HG03175 (cell line): ENCODE measurements at regions not wholly inside any gene's neighbourhood (a gene's known extent, or its start where the extent isn't known, plus 50 kb on each side); places are given as distances from the start of the nearest gene placed in this dataset.
A peak's percentile ranks its signal among the peaks of the same experiment; 100 is the strongest.
"Not testable (repeated sequence)": the region's sequence is repeated elsewhere in the genome, so short reads cannot be mapped to it uniquely, and the experiment has no call there.

ENCODE experiments used
- ATAC-seq: cut with Tn5 transposase; IDR thresholded peaks from one replicate; pipeline ENCODE4 v1.9.1; 2021; ENCODE audit warnings: mild to moderate bottlenecking, moderate library complexity; ENCODE audit not compliant: unreplicated experiment

DNA sequence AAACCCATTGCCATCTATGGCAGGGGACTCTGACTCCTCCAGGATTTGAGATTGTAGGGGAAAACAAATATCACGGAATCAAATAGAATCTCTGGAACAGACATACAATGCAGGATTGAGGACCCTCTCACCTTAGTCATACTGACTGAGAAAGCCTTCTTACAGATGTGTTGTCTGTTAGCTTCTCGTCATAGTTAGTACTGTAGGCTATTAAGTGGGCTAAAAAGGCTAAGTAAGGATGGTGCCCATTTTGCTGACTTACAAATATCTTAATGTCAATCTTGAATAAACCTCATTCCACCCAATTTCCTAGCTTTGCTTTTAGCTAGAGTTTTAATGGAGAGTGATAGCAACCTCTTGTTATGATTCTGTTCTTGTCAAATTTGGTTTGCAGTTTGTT lies 352.4 kb downstream of the QKI start:
- ATAC-seq = no peak

DNA sequence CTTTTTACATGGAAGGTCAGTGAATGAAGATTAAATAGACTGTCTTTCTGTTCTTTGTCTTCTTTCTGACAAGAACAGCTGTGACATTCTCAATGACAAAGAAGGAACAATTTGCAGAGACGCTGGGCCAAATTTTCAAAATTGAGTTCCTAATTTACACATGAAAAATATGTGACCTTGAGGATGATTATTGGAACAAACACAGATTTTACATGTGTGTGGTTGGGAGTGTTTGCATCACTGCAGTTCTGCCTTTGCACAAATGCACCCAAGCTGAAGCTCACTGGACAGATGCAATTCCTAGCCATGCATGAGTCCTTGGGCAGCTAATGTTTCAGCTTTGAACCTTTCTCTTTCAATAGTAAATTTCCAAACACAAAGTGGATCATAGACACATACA lies 350.8 kb downstream of the QKI start:
- ATAC-seq = no peak

DNA sequence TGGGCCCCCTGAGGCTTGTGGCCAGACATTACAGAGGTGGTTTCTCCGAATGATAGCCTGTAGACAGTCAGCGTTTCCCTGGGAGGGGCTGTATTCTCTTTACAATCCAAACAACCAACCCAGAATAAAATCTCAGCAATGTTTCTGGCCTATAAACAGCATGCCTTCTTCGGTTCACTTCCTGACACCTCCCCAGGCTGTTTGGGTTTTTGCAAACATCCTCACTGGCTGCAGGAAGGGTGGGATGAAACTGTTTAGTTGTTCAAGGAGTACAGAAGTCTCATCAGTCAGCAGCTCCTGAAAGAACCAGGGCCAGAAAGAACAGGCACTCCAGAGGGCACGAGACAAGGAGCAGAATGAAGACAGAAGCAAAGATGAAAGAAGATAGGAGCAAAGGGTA lies 350.0 kb downstream of the QKI start:
- ATAC-seq = no peak

GRCh38 chr6:163761481-163761880 lies 347.0 kb downstream of the QKI start:
- no peak for ATAC-seq

- ATAC-seq = no peak
Measured at GRCh38 chr6:163760860-163761259, 346.3 kb downstream of the QKI start.

DNA sequence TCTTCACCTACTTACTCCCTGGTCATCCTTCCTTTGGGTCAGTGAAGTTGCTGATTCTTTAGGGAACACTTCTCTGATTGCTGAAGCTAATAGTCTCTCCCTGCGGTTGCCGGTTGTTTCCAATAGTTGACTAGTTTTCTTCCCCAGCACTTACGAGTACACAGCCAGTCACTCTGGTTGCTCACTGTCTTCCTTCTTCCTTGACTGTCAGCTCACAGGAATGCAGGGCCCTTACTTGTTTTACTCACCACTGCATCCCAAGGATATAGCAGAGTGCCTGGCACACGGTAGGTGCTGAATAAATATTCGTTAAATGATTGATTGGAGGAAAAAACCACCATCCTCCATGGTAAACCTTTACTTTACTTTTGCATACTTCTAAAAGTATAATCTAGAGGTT lies 345.0 kb downstream of the QKI start:
- no peak for ATAC-seq

DNA sequence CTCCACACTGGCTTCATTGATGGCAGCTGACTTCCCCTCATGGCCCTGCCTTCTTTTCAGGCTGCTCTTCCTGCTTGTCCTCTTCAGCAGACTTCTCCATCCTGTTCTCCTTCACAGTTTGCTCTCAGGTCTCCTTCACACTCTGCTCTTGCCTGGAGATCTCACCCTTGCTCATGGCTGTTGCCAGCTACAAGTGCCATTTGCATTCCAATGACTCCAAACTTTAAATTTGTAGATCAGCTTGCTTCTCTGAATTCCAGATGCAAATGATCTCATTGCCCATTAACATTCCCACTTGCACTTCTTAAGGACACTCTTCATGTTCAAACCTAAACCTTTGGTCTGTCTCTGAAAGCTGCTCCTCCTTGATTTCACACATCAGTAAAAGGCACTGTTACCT lies 343.0 kb downstream of the QKI start:
- ATAC-seq = no peak

DNA sequence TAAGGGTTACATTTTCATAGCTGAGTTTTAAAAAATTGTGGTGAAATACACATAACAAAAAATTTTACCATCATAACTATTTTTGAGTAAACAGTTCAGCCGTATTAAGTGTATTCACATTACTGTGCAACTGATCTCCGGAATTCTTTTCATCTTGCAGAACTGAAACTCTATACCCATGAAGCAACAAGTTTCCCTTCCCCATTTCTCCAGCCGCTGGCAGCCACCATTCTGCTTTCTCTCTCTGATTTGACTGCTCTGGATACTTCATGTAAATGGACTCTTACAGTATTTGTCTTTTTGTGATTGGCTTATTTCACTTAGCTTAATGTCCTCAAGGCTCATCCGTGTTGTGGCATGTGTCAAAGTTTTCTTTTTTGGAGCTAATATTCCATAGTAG lies 341.6 kb downstream of the QKI start:
- ATAC-seq = peak; percentile 100

GRCh38 chr6:163754866-163755265 lies 340.3 kb downstream of the QKI start:
- ATAC-seq = no peak

DNA sequence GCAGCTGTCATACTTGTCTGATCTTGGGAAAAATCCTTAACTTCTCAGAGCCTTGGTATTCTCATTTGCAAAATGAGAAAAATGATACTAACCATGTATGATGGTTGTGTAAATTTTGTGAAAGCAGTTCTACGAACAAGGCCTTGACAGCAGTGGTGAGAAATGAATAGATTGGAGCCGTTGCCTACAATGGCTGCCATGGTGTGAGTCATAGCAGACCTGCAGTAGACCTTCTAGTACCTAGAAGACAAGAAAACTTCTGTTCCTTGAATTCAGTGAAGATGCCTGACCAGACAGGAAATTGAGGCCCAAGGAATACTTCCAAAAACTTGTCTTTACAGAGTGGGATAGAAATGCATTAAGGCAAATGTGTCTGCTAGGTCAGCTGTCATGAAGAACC lies 338.9 kb downstream of the QKI start:
- ATAC-seq = no peak

GRCh38 chr6:163752446-163752845 lies 337.9 kb downstream of the QKI start:
- ATAC-seq = no peak

DNA sequence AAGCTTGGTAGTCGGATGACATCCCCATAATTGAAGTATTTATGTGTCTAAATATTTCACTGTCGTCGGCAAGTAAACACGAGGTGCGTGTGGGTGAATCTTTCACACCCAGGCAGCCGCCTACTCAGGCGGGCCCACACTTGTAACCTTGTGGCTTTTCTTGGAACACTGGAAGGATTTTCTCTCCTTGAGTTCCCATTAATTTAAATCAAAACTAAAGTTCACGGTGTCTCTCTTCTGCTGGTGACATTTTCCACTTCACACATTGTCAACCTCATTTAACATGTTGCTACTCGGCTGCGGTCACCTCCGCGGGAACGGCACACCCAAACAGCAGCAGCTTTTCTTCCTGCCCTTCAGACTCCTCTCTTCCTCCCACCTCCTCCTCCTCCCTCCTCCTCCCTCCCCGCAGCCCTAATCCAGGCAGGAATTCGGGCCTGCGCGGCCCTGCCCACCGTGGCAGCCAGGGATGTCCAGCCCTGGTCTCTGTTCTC lies 336.6 kb downstream of the QKI start:
- no peak for ATAC-seq

DNA sequence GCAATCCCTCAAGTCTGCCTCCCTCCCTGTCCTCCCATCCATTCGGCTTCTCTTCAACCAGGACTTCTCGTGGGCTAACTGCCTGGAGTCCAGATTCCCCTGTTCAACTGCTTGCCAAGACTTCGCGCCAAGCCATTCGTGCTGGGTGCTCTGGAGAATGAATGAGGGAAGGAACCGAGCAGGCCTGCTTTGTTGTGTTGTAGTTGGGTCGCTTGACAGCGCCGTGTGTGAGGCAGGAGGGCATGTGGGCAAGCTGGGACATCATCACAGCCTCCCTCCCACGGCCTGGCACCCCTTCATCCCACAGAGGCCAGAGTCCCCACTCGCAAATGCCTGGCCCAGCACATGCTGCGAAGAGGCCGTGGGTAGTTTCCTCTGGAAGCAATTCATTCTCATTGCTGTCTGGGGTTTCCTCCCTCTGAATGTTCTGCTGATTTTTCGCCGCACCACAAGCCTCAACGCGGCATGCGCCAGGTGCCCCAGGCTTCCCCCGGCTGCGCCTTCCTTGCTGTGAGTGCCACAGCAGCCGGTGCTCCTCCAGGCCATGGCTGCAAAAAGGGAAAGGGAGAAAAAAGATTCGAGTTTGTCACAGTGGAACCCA lies 336.0 kb downstream of the QKI start:
- ATAC-seq = no peak

DNA sequence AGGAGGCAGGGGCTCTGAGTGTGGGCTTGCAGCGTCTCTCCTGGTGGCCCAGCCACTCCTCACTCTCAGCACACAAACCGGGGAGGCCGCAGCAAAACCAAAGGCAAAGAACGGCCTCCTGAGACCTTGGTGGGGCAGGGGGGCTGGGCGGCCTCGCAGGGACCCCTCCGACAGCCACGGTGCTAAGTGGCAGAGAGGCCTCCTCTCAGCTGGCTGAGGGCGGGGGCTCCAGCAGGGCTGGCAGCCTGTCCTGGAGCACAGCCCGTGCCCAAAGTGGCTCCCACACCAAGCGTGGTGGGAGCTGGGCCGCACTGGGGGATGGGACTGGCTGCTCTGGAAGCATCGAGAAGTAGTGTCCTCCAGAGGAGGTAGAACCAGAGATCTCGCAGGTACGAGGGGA lies 334.4 kb downstream of the QKI start:
- ATAC-seq = no peak

DNA sequence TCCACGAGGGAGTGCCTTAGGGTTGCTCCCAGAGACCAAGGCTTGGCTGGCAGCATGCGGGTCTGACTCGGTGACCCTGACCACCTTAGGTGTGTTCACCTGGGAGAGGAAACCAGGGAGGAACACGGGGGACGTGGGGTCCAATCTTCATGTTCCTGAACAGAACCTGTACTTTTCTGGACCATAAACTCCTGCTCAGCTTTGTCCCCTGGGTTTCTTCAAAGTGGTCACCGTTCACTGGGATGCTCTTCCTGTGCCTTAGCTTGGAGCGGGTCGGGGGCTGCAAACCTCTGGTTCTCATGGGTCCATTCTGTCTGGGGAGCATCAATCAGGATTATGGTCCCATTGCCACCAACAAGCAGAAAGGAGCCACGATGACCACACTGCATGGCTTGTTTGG lies 333.5 kb downstream of the QKI start:
- no peak for ATAC-seq

DNA sequence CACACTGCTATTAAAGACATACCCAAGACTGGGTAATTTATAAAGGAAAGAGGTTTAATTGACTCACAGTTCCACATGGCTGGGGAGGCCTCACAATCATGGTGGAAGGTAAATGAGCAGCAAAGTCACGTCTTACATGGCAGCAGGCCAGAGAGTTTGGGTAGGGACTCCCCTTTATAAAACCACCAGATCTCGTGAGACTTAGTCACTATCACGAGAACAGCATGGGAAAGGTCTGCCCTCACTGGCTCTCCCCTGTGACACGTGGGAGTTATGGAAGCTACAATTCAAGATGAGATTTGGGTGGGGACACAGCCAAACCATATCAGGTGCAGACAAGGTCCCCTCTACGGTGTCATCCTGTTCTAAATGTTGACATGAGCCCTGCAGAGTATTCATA lies 332.5 kb downstream of the QKI start:
- not testable (repeated sequence) for ATAC-seq

- no peak for ATAC-seq
Measured at GRCh38 chr6:163745536-163746400, 331.2 kb downstream of the QKI start.

GRCh38 chr6:163744256-163744925 lies 329.9 kb downstream of the QKI start:
- ATAC-seq = no peak

- ATAC-seq = no peak
Measured at GRCh38 chr6:163743796-163744195, 329.3 kb downstream of the QKI start.

DNA sequence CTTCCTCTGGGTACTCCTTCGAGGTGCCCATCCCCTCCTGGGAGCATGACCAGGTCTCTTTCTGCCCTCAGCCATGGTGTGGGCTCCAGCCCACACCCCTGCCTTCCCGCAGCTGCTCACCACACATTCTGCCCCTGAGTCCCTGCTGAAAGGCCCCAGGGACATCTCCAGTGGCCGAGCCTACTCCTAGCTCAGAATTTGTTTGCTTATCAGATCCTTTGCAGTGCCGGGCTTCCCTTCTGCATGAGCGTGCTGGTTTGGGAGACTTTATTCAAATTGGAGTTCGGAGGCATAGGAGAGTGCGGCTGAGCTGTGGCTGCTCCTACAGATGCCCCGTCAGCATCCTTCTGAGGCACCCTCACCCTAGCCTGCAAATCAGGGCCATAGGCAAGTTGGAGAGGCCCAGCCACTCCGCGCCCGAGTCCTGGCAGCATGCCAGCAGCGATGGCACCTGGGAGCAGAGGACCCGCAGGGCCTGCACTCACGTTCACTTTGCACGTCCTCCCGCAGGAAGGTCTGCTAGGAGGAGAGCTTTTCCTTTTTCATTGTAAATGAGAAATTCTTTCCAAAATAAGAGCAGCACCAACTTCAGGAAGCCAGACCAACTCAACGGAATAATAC lies 327.3 kb downstream of the QKI start:
- no peak for ATAC-seq

DNA sequence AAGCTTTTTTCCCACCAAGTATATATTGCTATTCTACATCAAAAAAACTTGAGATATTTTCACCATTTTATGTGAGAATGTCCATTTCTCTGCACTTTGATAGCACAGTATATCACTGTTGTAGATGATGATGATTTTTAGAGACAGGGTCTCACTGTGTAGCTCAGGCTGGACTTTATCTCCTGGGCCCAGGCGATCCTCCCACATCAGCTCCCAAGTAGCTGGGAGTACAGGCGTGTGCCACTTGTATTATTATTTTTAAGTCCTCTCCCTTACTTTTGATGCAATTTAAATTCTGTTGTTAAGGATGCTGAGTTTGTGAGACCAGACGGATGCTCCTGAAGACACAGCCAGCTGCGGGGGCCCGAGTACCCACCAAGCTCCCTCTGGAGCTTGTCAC lies 326.8 kb downstream of the QKI start:
- no peak for ATAC-seq
